ENCODE measurements at regions not wholly inside any gene's neighbourhood (a gene's known extent, or its start where the extent isn't known, plus 50 kb on each side); places are given as distances from the start of the nearest gene placed in this dataset.
A peak's percentile ranks its signal among the peaks of the same experiment; 100 is the strongest.

DNA sequence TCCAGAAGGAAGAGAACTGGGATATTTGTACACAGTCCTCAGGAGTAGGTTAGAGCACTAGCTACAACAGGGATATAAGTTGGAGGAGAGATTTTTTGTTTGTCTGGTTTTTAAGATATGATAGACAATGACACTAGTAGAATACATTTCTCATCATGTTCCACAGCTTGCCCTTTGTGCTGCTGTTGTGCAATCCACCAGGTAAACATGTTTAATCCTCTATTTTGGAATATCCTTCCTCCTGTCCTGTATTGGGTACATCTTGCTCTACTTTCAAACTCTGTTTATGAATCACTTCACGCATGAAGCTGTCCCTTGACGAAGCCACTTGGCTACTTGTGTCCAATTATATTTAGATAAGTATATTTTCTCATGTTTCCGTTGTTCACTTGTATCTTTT, 153.6 kb upstream of the TENT5A start:
- TF ChIP-seq CTCF (IDR thresholded peaks at IDR 0.05; ENCODE audit: low read depth, low read length, missing control alignments) = no peak
- no peak for DNase-seq (ENCODE audit: extremely low read depth, low read depth)

DNA sequence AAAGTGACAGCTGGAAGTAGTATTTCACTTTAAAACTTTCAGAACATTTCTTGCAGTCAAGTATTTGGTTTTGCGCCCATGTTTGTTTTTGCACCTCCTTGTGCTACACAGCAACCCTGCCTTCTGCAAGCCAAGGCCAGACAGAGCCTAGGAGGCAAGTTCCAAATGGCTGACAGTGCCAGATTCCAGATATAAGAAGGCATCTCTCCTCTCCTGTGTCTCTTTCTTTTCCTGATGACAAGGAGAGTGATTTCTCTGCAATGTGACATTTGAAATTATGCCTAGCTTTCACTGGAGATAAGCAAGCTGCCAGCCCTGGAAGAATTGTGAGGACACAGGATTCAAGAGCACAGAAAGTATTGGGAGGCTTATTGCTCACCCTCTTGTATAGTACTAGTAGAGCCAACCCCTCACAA, 149.1 kb upstream of the TENT5A start:
- TF ChIP-seq CTCF (IDR thresholded peaks at IDR 0.05; ENCODE audit: low read depth, low read length, missing control alignments) = no peak
- no peak for DNase-seq (ENCODE audit: extremely low read depth, low read depth)
- no peak overlapping the region for H3K4me3 ChIP-seq (replicated peaks; ENCODE audit: low read depth, low read length)

More for the DNA sequence above, 153.6 kb upstream of the TENT5A start:
- no peak overlapping the region for H3K4me3 ChIP-seq (replicated peaks; ENCODE audit: low read depth, low read length)

- H3K4me3 ChIP-seq (replicated peaks; ENCODE audit: low read depth, low read length) = no peak overlapping the region
- no peak for DNase-seq (ENCODE audit: extremely low read depth, low read depth)
- no peak for TF ChIP-seq CTCF (IDR thresholded peaks at IDR 0.05; ENCODE audit: low read depth, low read length, missing control alignments)
Measured at GRCh38 chr6:81900616-81901015, 148.1 kb upstream of the TENT5A start.

DNA sequence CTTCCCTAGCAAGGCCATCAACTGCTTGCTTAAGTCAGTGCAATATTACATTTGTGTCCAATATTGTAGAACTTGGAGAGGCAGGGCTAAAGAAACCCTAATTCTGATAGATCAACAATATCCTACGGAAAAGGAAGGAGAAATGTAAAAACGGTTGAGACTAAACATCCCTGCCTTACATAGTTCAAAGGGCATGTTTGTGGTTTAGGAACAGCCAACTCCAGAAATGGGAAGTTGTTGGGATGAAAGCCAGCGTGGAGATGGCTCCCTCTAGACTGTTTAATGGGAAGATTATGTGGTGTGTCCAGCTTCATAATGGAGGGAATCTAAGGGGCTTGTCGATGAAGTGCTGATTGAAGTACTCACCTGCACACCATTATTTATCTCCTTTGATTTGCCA, 145.3 kb upstream of the TENT5A start:
- TF ChIP-seq CTCF (IDR thresholded peaks at IDR 0.05; ENCODE audit: low read depth, low read length, missing control alignments) = peak; percentile 5
- peak; percentile 40 for DNase-seq (ENCODE audit: extremely low read depth, low read depth)

DNA sequence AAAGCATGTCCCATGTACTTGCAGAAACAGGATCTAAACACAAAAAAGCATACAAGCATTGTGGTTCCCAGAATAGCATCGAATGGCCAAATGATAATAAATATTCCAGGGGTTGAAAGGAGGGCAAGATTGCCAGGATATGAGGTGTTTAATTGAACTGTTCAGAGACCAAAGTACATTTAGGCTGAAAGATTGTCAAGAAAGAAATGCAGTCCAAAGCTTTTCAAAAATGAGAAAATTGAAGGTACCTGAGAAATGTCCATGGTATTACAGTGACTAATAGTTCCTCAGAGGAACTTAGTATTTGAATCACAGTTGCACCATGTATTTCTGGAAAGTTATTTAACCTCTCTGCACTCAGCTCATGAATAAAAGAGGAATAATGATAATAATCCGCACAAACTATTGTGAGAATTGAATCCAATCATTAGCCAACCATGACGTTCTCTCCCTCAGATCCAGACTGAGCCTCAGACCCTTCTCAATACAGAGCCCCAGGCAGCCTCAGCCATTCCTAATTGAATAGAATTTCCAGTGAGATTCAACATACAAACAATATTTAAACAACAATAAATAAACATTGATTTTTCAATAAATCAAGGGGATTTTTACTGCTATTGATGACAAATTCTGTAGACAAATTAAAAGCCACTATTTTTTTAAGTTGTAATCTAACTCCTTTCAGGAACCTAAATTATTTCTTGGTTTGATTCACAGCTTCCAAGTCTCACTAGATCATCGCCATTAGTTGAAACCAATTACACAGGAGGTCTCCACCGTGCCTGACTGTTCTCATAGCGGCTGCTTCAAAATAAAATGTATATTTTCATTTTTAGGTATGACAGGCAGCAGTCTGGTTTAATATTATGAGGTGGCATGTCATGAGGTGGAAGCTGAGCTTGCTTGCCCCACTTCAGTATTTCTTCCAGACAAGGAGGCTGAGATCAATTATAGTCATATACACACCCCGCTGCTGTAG, 144.3 kb upstream of the TENT5A start:
- TF ChIP-seq CTCF (IDR thresholded peaks at IDR 0.05; ENCODE audit: low read depth, low read length, missing control alignments) = no peak
- no peak for DNase-seq (ENCODE audit: extremely low read depth, low read depth)
- no peak overlapping the region for H3K4me3 ChIP-seq (replicated peaks; ENCODE audit: low read depth, low read length)

More for the DNA sequence above, 145.3 kb upstream of the TENT5A start:
- no peak overlapping the region for H3K4me3 ChIP-seq (replicated peaks; ENCODE audit: low read depth, low read length)

GRCh38 chr6:81895511-81896185, 143.2 kb upstream of the TENT5A start:
- no peak overlapping the region for H3K4me3 ChIP-seq (replicated peaks; ENCODE audit: low read depth, low read length)
- TF ChIP-seq CTCF (IDR thresholded peaks at IDR 0.05; ENCODE audit: low read depth, low read length, missing control alignments) = no peak
- no peak for DNase-seq (ENCODE audit: extremely low read depth, low read depth)
